Left hindlimb (tissue), 1 donor: ENCODE measurements at regions not wholly inside any gene's neighbourhood (a gene's known extent, or its start where the extent isn't known, plus 50 kb on each side); places are given as distances from the start of the nearest gene placed in this dataset.

Source experiments
- DNase-seq: peaks from one replicate; pipeline ENCODE4 v3.0.0-alpha.2; 2018

- no peak for DNase-seq
Observed at GRCh38 chr9:90038763-90039162, 434.0 kb downstream of the GADD45G start.

DNA sequence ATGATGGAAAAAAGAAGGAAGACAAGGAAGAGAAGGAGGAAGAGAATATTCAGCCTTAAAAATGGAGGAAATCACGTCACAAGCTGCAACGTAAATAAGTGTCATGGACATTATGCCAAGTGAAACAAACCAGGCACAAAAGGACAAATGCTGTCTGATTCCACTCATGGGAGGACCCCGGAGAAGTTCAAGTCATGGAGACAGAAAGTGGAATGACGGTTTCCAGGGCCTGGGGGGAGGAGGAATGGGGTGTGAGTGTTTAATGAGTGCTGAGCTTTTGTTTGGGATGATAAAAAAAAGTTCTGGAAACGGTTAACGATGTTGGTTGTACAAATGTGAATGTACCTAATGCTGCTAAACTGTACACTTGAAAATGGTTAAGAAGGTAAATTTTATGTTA lies 439.5 kb downstream of the GADD45G start:
- DNase-seq, result no peak

GRCh38 chr9:90044710-90045151 lies 439.9 kb downstream of the GADD45G start:
- DNase-seq, result no peak

DNA sequence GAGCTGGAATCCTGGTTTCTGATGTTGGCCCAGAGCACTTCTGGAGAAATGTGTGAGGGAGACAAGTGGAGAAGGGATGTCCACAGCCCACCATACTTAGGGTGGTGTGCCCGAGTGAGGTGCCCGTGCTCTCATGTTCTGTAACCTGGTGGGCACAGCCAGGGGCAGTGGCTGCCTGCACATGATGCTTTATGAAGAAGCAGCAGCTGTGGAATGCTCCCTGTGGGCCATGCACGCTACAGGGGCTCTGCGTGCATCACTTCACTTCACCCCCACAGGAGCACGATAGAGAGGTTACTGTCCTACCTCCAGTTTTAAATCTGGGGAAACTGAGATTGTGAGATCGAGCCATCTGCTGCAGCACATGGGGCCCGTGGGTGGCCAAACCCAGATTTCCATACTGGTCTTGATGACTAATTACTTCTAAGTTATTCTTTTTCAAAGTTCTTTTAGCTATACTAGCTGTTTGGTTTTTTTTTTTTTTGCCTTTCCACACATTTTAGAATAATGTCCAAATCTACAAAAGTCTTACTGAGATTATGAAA lies 441.6 kb downstream of the GADD45G start:
- DNase-seq, result no peak

- DNase-seq, result no peak
Observed at GRCh38 chr9:90047828-90048227, 443.0 kb downstream of the GADD45G start.

GRCh38 chr9:90052366-90052765 lies 447.6 kb downstream of the GADD45G start:
- DNase-seq, result no peak

GRCh38 chr9:90053027-90053426 lies 448.2 kb downstream of the GADD45G start:
- no peak for DNase-seq

- DNase-seq, result no peak
Observed at GRCh38 chr9:90054810-90055209, 450.0 kb downstream of the GADD45G start.

GRCh38 chr9:90055226-90055625 lies 450.4 kb downstream of the GADD45G start:
- no peak for DNase-seq

- DNase-seq, result no peak
Observed at GRCh38 chr9:90057361-90057760, 452.5 kb downstream of the GADD45G start.

DNA sequence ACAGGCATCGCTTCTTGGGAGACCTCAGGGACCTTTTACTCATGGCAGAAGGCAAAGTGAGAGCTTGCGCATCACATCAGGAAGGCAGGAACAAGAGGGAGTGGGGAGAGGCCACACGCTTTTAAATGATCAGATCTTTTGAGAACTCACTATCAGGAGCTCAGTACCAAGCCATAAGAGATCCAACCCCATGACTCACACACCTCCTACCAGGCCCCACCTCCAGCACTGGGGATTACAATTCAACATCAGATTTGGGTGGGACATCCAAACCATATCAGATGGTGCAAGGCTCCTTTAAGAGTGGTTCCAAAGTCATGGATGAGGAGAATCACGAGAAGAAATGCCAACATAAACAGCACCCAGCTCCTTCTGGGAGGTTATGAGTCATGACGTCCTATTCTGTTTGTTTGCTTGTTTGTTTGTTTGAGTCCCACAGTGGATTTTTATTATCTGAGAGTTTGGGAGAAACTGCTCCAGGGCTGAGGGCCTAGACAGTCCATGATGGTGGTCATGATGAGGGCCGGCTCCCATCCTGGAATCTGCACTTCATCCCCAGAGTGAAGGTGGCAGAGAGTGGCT lies 453.5 kb downstream of the GADD45G start:
- no peak for DNase-seq

DNA sequence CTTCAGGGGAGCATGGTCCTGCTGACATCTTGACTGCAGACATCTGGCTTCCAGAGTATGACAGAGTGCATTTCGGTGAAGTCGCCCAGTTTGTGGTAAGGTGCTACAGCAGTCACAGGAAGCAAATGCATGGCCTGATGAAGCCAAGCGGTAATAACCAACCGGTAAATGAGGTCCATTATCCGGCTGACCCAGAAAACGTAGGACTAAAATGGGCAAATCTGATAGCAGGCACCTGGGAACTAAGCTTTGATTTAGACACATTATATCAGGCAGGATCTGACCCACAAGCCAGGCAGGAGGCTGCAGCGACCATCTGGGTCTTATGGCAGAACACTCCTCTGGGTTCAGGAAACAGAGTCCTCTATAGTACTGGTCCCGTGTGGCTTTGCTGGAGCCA lies 454.6 kb downstream of the GADD45G start:
- no peak for DNase-seq

DNA sequence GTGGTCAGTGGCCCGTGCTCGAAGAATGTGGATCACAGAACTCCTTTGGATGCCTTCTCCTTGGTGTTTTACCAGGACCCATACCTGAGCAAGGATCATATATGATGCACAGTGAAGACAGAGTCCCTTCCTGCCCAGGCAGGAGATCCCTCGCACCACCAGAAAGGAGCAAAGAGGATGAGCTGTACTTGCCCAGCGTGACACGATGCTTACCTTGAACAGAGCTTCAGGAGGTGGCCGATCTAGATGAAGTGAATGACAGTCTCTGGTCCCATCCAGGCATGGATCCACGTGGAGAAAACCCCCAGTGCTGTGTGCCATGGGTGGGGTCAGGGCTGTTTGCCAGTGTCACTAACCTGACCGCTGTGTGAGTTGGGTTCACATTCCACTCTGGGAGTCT lies 455.4 kb downstream of the GADD45G start:
- DNase-seq, result no peak

DNA sequence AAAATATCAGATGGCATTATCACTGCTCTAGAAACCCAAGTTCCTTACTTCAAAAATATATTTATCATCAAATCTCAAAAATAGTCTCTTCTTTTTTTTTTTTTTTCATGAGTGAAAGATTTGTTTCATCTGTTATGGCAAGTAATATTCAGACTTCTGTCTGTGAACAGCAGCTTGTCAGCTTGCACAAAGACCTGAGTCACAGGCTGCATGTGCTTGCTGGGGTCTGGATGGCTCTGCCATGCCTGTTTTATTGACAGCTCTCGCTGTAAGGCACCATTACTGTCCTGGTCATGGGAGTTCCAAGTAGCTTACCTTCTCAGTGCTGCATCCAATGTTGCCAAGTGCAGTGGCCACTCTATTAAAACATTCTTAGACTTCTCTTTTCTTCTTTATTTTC lies 456.4 kb downstream of the GADD45G start:
- DNase-seq, result no peak

- no peak for DNase-seq
Observed at GRCh38 chr9:90062982-90063381, 458.2 kb downstream of the GADD45G start.

DNA sequence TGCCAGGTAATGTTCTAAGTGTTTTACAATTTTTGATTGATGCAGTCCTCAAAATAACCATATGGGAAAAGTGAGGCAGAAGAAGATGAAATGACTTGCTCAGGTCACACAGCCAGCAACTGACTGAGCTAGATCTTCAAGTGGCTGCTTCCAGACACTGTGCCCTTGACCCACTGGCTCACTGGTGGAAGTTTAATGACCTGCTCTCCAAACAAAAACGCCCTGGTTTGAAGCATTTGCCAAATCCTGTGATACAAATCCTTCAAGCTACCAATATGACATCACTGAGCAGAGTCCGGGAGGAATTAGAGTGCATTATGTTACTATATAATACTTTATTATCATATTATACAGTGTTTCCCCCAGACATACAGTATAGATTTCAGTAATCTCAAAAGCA lies 459.4 kb downstream of the GADD45G start:
- DNase-seq, result no peak

DNA sequence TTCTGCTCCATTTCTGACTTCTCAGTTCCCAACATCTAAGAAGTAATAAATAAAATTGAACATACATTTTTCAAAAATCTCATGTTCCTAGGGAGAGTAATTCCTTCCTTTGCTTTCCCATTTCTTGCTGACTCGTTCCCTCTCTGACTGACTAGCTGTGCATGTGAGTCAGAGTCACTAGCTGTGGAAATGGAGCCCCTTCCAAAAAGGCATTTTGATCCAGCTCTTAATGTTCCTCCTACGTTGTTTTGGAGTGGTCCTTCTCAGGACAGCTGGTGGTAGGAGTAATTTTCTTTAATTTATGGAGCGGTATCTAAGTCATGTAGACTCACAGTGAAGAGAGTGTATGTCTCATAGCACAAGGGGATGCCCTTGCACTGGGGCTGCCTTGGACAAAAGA lies 460.2 kb downstream of the GADD45G start:
- DNase-seq, result no peak

- no peak for DNase-seq
Observed at GRCh38 chr9:90065851-90066250, 461.0 kb downstream of the GADD45G start.

GRCh38 chr9:90069085-90069484 lies 464.3 kb downstream of the GADD45G start:
- no peak for DNase-seq

DNA sequence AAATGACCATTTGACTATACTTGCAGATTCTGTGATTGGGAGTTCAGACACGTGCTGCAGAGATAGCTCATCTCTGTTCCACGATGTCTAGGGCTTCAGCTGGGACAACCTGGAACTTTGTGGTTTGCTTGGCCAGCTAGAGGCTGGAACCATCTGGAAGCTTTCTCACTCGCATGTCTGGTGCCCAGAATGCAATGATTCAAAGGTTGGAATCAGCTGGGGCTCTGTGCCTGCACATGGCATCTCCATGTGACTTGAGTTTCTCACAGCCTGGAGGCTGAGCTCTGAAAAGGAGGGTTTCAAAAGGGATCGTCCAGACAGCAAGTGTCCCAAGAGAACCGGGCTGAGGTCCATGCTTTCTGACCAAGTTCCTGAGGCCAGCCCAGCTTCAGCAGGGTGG lies 465.2 kb downstream of the GADD45G start:
- DNase-seq, result no peak

DNA sequence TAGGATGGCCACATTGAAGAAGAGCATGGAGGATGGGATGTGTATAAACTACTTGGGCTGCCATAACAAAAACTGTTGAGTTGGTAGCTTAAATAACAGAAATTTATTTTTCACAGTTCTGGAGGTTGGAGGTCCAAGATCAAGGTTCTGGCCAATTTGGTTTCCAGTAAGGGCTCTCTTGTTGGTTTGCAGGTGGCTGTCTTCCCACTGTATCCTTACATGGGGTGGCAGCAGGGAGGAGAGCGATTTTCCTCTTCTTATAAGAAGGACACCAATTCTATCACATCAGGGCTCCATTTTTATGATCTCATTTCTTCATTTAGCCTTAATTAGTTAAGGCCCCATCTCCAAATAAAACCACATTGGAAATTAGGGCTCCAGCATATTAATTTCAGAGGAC lies 465.7 kb downstream of the GADD45G start:
- no peak for DNase-seq

DNA sequence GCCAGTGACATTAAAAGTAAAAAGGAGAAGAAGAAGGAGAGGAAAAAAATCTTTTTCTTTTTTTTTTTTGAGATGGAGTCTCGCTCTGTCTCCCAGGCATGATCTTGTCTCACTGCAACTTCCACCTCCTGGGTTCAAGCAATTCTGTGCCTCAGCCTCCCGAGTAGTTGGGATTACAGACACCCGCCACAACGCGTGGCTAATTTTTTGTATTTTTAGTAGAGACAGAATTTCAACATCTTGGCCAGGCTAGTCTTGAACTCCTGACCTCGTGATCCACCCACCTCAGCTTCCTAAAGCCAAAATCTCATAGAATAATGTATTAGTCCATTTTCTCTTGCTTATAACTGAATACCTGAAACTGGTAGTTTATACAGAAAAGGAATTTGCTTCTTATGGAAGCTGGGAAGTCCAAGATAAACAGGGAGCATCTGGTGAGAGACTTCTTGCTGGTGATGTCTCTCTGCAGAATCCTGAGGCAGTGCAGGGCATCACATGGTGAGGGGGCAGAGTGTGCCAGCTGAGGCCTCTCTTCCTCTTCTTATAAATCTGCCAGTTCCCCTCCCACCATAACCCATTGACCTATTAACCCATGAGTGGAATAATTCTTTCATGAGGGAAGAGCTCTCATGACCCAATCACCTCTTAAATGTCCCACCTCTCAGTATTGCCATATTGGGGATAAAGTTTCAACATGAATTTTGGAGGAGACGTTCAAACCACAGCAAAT lies 466.3 kb downstream of the GADD45G start:
- DNase-seq, result no peak

GRCh38 chr9:90073186-90073945 lies 468.6 kb downstream of the GADD45G start:
- DNase-seq, result no peak
